Fibroblast of the aortic adventitia (primary cell): ENCODE measurements at regions not wholly inside any gene's neighbourhood (a gene's known extent, or its start where the extent isn't known, plus 50 kb on each side); places are given as distances from the start of the nearest gene placed in this dataset.

Experiments
- DNase-seq: peaks from one replicate; pipeline ENCODE4 v3.0.0-alpha.2; 2010; ENCODE audit warnings: low read depth
- H3K4me3 ChIP-seq: 2 replicates; pipeline ENCODE4 v1.5.1; 2011; ENCODE audit warnings: low read depth, mild to moderate bottlenecking, control low read depth, low read length, moderate library complexity
- TF ChIP-seq, protein P1 (sequence below): IDR thresholded peaks from 2 replicates; pipeline ENCODE4 v1.5.1; 2011; ENCODE audit warnings: mild to moderate bottlenecking, low read length, control low read depth, inconsistent platforms; ENCODE audit not compliant: insufficient read depth

DNA sequence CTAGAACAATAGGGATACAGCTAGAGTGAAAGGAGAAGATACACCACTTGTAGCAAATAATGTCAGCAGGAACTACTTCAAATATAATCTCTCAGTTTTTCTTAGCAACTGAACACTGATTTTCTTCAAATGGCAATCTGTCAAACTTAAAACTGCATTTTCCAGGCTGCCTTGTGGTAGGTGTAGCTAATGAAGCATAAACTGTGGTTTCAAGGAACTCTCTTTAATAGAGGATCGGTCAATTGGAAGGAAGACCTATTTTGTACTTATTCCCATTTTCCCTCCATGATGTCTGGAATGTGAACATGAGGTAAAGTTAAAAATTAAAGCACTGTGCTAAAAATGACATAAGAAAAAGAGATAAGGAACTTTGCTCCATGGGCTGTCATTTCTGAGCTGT is 1261.9 kb downstream of the PCDH17 start:
- TF ChIP-seq, protein P1, sequence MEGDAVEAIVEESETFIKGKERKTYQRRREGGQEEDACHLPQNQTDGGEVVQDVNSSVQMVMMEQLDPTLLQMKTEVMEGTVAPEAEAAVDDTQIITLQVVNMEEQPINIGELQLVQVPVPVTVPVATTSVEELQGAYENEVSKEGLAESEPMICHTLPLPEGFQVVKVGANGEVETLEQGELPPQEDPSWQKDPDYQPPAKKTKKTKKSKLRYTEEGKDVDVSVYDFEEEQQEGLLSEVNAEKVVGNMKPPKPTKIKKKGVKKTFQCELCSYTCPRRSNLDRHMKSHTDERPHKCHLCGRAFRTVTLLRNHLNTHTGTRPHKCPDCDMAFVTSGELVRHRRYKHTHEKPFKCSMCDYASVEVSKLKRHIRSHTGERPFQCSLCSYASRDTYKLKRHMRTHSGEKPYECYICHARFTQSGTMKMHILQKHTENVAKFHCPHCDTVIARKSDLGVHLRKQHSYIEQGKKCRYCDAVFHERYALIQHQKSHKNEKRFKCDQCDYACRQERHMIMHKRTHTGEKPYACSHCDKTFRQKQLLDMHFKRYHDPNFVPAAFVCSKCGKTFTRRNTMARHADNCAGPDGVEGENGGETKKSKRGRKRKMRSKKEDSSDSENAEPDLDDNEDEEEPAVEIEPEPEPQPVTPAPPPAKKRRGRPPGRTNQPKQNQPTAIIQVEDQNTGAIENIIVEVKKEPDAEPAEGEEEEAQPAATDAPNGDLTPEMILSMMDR = no peak
- no peak overlapping the region for H3K4me3 ChIP-seq
- no peak for DNase-seq

DNA sequence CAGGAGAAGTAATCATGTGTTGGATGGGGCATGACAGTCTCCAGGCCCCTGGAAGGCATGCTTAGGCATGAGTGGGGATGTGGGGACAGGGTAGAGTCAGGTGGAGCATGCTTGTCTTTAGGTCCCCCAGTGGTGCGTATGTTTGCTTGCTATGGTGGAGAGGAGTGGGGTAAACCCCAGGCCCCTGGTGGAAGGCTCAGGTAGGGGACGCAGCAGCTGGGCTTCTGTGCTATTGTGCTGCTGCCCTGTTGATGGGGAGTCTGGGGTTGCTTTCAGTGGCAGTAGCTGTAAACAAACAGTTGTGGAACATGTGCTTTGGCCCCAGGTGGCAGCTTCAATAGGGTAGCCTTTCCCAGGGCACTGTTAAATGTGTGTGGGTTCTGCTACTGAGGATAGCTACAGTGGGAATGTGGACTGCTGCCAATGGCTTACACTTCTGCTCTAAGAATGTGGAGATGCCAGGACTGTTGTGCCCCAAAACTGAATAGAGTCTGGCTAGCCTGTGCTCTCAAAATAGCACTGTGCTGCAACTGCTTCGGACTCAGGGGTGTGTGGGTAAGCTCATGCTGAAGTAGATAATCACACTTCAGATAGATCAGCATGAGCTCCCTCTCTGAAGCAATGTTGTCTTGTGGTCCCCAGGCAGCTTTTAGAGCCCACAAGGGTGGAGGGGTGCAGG is 1257.3 kb downstream of the DIAPH3 start:
- TF ChIP-seq, protein P1 = no peak
- no peak for DNase-seq

DNA sequence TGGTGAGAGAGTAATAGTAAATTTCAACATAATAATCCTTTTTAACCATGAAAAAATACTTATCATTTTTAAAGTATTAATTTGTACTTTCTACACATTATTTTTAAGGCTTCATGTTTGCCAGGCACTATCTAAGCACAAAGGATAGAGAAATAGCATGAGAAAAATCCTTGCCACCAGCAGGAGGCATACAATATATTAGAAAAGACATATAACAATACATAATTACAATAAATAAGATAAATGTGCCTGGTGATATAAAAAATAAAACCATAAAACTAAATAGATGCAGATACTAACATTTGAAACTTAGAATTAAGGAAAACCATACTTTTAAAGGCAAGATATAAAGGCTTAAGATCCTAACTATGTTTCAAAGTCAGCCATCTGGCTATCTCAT is 1256.4 kb downstream of the DIAPH3 start:
- TF ChIP-seq, protein P1 = no peak
- H3K4me3 ChIP-seq = no peak overlapping the region
- no peak for DNase-seq

More for the DNA sequence above, 1257.3 kb downstream of the DIAPH3 start:
- no peak overlapping the region for H3K4me3 ChIP-seq

DNA sequence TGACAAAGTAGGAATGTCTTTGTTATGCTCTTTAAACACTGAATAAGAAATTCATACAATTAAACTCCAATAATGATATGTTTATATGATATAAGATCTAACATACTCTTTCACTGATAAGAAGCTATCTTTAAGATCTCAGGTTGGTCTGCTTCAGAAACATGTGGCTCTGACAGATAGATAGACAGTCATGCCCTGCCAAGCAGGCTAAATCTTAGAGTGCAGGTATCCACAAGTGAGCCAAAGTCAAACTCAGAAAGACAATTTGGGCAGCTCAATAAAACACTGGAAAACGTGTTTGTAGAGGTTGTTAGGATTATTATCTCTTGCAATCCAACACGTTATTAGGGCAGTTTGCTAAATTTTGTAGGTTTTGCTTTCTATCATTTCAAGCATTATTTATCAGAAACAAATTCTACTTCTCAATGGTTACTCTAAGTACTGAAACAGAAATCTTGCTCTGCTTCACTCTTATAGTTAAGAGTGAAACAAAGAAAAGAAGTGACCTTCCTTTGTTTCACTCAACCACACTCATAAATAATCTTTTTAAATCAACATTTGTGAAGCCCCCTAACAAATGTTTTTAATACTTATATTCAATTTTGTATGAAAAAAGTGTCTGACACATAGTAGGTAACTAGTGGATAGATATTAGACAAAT is 1255.6 kb downstream of the DIAPH3 start:
- DNase-seq = no peak
- H3K4me3 ChIP-seq = no peak overlapping the region
- TF ChIP-seq, protein P1 = no peak

DNA sequence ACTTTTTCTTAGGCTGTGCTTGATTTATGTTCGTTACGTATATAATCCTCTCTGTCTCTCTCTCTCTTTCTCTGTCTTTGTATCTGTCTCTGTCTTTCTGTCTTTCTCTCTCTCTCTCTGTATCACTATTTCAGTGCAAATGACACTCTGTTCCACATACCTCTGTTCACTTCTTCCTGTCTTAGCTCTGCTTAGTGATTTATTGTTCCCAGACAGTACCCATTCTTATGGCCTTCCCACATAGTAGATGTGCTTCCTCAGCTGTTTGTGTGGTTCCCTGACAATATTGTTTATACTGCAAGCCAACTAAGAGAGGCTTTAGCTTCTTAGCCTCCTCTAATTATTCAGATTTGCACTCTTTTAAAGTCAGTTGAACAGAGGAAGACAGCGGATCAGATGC is 1244.2 kb downstream of the DIAPH3 start:
- TF ChIP-seq, protein P1 = no peak
- DNase-seq = no peak
- H3K4me3 ChIP-seq = no peak overlapping the region

DNA sequence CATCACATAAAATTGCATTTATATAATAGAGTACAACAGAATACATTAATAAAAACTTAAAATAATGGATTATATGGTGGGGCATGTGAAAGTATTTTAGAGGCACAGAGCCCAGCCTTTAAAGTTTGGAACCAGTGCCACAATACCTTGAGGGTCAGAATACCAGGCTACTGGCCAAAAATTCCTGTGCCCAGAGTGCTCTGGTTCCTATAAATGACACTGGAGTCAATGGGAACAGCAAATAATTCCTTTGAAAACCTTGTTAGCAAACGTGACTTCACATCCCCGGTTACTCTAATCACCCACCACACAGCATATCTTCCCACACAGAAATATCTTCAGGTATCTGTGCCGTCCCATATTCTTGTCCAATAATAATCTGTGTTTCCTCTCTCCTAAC is 1242.6 kb downstream of the DIAPH3 start:
- no peak for DNase-seq
- no peak overlapping the region for H3K4me3 ChIP-seq
- TF ChIP-seq, protein P1 = no peak

DNA sequence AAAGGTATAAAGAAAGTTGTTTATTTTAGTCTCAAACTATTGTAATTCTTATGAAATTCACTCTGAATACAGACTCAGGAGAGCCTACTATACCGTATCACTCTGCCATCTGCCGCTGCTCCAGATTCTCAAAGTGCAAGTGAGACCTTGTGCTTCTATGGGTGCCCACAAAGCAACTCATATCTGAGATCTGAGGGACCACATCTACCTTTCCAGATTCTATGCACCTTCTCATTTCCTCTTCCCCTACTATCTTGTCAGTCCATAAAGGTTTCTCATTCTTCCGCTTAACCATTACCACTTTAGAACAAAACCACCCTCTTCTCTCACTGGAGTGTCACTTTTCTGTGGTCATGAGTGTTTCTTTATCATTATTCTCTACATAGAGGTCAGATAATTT is 1236.9 kb downstream of the DIAPH3 start:
- DNase-seq = no peak
- TF ChIP-seq, protein P1 = no peak
- H3K4me3 ChIP-seq = no peak overlapping the region
